GM21526 (cell line): ENCODE measurements at regions not wholly inside any gene's neighbourhood (a gene's known extent, or its start where the extent isn't known, plus 50 kb on each side); places are given as distances from the start of the nearest gene placed in this dataset.
A peak's percentile ranks its signal among the peaks of the same experiment; 100 is the strongest.
"Not testable (repeated sequence)": the region's sequence is repeated elsewhere in the genome, so short reads cannot be mapped to it uniquely, and the experiment has no call there.

ENCODE experiments used
- ATAC-seq: cut with Tn5 transposase; IDR thresholded peaks from one replicate; pipeline ENCODE4 v1.9.1; 2021; ENCODE audit warnings: moderate library complexity; ENCODE audit not compliant: unreplicated experiment, low FRiP score

GRCh38 chr2:64932116-64932370, 57.2 kb upstream of the SLC1A4 start:
- ATAC-seq = no peak

- peak; percentile 69 for ATAC-seq
These were observed 56.6 kb upstream of the SLC1A4 start for GRCh38 chr2:64932371-64933216.

GRCh38 chr2:64934530-64934929, 54.7 kb upstream of the SLC1A4 start:
- no peak for ATAC-seq

GRCh38 chr2:64936809-64937208, 52.4 kb upstream of the SLC1A4 start:
- ATAC-seq = no peak

- not testable (repeated sequence) for ATAC-seq
These were observed 51.9 kb upstream of the SLC1A4 start for GRCh38 chr2:64937314-64937686.

GRCh38 chr2:64937687-64938491, 51.3 kb upstream of the SLC1A4 start:
- ATAC-seq = peak; percentile 44

GRCh38 chr2:64938607-64939285, 50.5 kb upstream of the SLC1A4 start:
- no peak for ATAC-seq

GRCh38 chr2:64939332-64939917, 49.8 kb upstream of the SLC1A4 start:
- ATAC-seq = peak; percentile 41
